ENCODE measurements at regions not wholly inside any gene's neighbourhood (a gene's known extent, or its start where the extent isn't known, plus 50 kb on each side); places are given as distances from the start of the nearest gene placed in this dataset.
A peak's percentile ranks its signal among the peaks of the same experiment; 100 is the strongest.
"Not testable (repeated sequence)": the region's sequence is repeated elsewhere in the genome, so short reads cannot be mapped to it uniquely, and the experiment has no call there.

- no peak overlapping the region for H3K27ac Mint-ChIP-seq
- DNase-seq (no peak), ATAC-seq (ENCODE audit: low read depth in 2 of 2) (no peak)
- H3K4me3 Mint-ChIP-seq: no peak overlapping the region
- H3K9me3 Mint-ChIP-seq: peaks cover 0 to 4% (median 0%) of the 10 kb centered on the region in 7 donors
- H3K36me3 Mint-ChIP-seq: no peaks in the 10 kb centered on the region
- H3K4me1 Mint-ChIP-seq: no peaks in the 10 kb centered on the region
- H3K27me3 Mint-ChIP-seq: no peaks in the 10 kb centered on the region
Observed at GRCh38 chr12:18857656-18858055, 119.7 kb downstream of the CAPZA3 start.

GRCh38 chr12:18859400-18859799, 121.5 kb downstream of the CAPZA3 start:
- Mint-ChIP-seq H3K36me3 (no peaks in the 10 kb centered on the region), H3K27me3 (no peaks in the 10 kb centered on the region), H3K27ac (no peak overlapping the region), H3K4me1 (no peaks in the 10 kb centered on the region), H3K4me3 (no peak overlapping the region), H3K9me3 (peaks cover 0 to 6% (median 0%) of the 10 kb centered on the region in 7 donors)
- DNase-seq: no peak
- no peak for ATAC-seq (ENCODE audit: low read depth in 2 of 2)

- H3K4me3 Mint-ChIP-seq: no peak overlapping the region
- H3K27ac Mint-ChIP-seq: no peak overlapping the region
- H3K9me3 Mint-ChIP-seq: peaks cover 0 to 6% (median 0%) of the 10 kb centered on the region in 7 donors
- no peak for ATAC-seq (ENCODE audit: low read depth in 2 of 2)
- no peak for DNase-seq
- no peaks in the 10 kb centered on the region for H3K4me1 Mint-ChIP-seq
- H3K36me3 Mint-ChIP-seq: no peaks in the 10 kb centered on the region
- no peaks in the 10 kb centered on the region for H3K27me3 Mint-ChIP-seq
Observed at GRCh38 chr12:18861287-18861858, 123.5 kb downstream of the CAPZA3 start.

GRCh38 chr12:18863769-18864500, 126.0 kb downstream of the CAPZA3 start:
- ATAC-seq (ENCODE audit: low read depth in 2 of 2): no peak
- H3K9me3 Mint-ChIP-seq: peaks cover 0 to 6% (median 0%) of the 10 kb centered on the region in 7 donors
- H3K36me3 Mint-ChIP-seq: no peaks in the 10 kb centered on the region
- DNase-seq: no peak
- no peak overlapping the region for H3K4me3 Mint-ChIP-seq
- H3K27ac Mint-ChIP-seq: no peak overlapping the region
- no peaks in the 10 kb centered on the region for H3K4me1 Mint-ChIP-seq
- no peaks in the 10 kb centered on the region for H3K27me3 Mint-ChIP-seq

- Mint-ChIP-seq H3K4me3 (no peak overlapping the region), H3K36me3 (no peaks in the 10 kb centered on the region), H3K9me3 (peaks cover 0 to 6% (median 0%) of the 10 kb centered on the region in 7 donors), H3K27ac (peak overlapping the region in 1 of 6 donors; percentile 24), H3K4me1 (no peaks in the 10 kb centered on the region), H3K27me3 (no peaks in the 10 kb centered on the region)
- ATAC-seq (ENCODE audit: low read depth in 2 of 2): no peak
- no peak for DNase-seq
Observed at GRCh38 chr12:18864900-18865561, 127.1 kb downstream of the CAPZA3 start.

GRCh38 chr12:18868717-18869116, 130.8 kb downstream of the CAPZA3 start:
- H3K36me3 Mint-ChIP-seq: no peaks in the 10 kb centered on the region
- no peaks in the 10 kb centered on the region for H3K27me3 Mint-ChIP-seq
- DNase-seq (no peak), ATAC-seq (ENCODE audit: low read depth in 2 of 2) (no peak)
- H3K4me3 Mint-ChIP-seq: no peak overlapping the region
- no peaks in the 10 kb centered on the region for H3K4me1 Mint-ChIP-seq
- no peak overlapping the region for H3K27ac Mint-ChIP-seq
- peaks cover 0 to 7% (median 0%) of the 10 kb centered on the region in 7 donors for H3K9me3 Mint-ChIP-seq

- no peak for DNase-seq
- Mint-ChIP-seq H3K27me3 (no peaks in the 10 kb centered on the region), H3K4me1 (no peaks in the 10 kb centered on the region), H3K9me3 (peaks cover 0 to 7% (median 0%) of the 10 kb centered on the region in 7 donors), H3K27ac (no peak overlapping the region), H3K36me3 (no peaks in the 10 kb centered on the region), H3K4me3 (peak overlapping the region in 1 of 8 donors; percentile 16)
- no peak for ATAC-seq (ENCODE audit: low read depth in 2 of 2)
Observed at GRCh38 chr12:18872770-18873169, 134.9 kb downstream of the CAPZA3 start.

- Mint-ChIP-seq H3K9me3 (peaks cover 0 to 6% (median 0%) of the 10 kb centered on the region in 7 donors), H3K36me3 (no peaks in the 10 kb centered on the region), H3K27me3 (no peaks in the 10 kb centered on the region), H3K4me3 (no peak overlapping the region), H3K4me1 (no peaks in the 10 kb centered on the region), H3K27ac (no peak overlapping the region)
- ATAC-seq (ENCODE audit: low read depth in 2 of 2) (no peak), DNase-seq (no peak)
Observed at GRCh38 chr12:18878676-18879180, 140.8 kb downstream of the CAPZA3 start.

GRCh38 chr12:18882690-18883089, 144.8 kb downstream of the CAPZA3 start:
- Mint-ChIP-seq H3K9me3 (peaks cover 0 to 6% (median 0%) of the 10 kb centered on the region in 7 donors), H3K27me3 (no peaks in the 10 kb centered on the region), H3K4me3 (no peak overlapping the region), H3K27ac (no peak overlapping the region), H3K36me3 (no peaks in the 10 kb centered on the region), H3K4me1 (no peaks in the 10 kb centered on the region)
- ATAC-seq (ENCODE audit: low read depth in 2 of 2) (no peak), DNase-seq (no peak)

- Mint-ChIP-seq H3K27ac (no peak overlapping the region), H3K36me3 (no peaks in the 10 kb centered on the region), H3K4me3 (no peak overlapping the region), H3K27me3 (no peaks in the 10 kb centered on the region), H3K4me1 (no peaks in the 10 kb centered on the region), H3K9me3 (peaks cover 0 to 15% (median 3%) of the 10 kb centered on the region in 7 donors)
- no peak for ATAC-seq (ENCODE audit: low read depth in 2 of 2)
- no peak for DNase-seq
Observed at GRCh38 chr12:18886962-18887361, 149.0 kb downstream of the CAPZA3 start.

GRCh38 chr12:18887368-18887767, 149.4 kb downstream of the CAPZA3 start:
- no peaks in the 10 kb centered on the region for H3K27me3 Mint-ChIP-seq
- no peak for ATAC-seq (ENCODE audit: low read depth in 2 of 2)
- no peak overlapping the region for H3K4me3 Mint-ChIP-seq
- no peaks in the 10 kb centered on the region for H3K36me3 Mint-ChIP-seq
- H3K27ac Mint-ChIP-seq: no peak overlapping the region
- H3K9me3 Mint-ChIP-seq: peaks cover 0 to 16% (median 4%) of the 10 kb centered on the region in 7 donors
- DNase-seq: no peak
- no peaks in the 10 kb centered on the region for H3K4me1 Mint-ChIP-seq

- H3K9me3 Mint-ChIP-seq: peaks cover 0 to 15% (median 4%) of the 10 kb centered on the region in 7 donors
- no peaks in the 10 kb centered on the region for H3K4me1 Mint-ChIP-seq
- H3K27me3 Mint-ChIP-seq: no peaks in the 10 kb centered on the region
- H3K4me3 Mint-ChIP-seq: no peak overlapping the region
- no peak for DNase-seq
- H3K36me3 Mint-ChIP-seq: no peaks in the 10 kb centered on the region
- ATAC-seq (ENCODE audit: low read depth in 2 of 2): no peak
- H3K27ac Mint-ChIP-seq: no peak overlapping the region
Observed at GRCh38 chr12:18888047-18888446, 150.1 kb downstream of the CAPZA3 start.

GRCh38 chr12:18890621-18891020, 152.7 kb downstream of the CAPZA3 start:
- not testable (repeated sequence) for DNase-seq; ATAC-seq (ENCODE audit: low read depth in 2 of 2); H3K4me3 Mint-ChIP-seq; H3K4me1 Mint-ChIP-seq; H3K27me3 Mint-ChIP-seq; H3K36me3 Mint-ChIP-seq; H3K27ac Mint-ChIP-seq
- H3K9me3 Mint-ChIP-seq: peaks cover 0 to 23% (median 11%) of the 10 kb centered on the region in 7 donors

GRCh38 chr12:18895540-18895939, 157.6 kb downstream of the CAPZA3 start:
- no peak for ATAC-seq (ENCODE audit: low read depth in 2 of 2)
- Mint-ChIP-seq H3K4me3 (no peak overlapping the region), H3K36me3 (no peaks in the 10 kb centered on the region), H3K27me3 (no peaks in the 10 kb centered on the region), H3K9me3 (peaks cover 0 to 18% (median 14%) of the 10 kb centered on the region in 7 donors), H3K27ac (no peak overlapping the region), H3K4me1 (no peaks in the 10 kb centered on the region)
- DNase-seq: no peak

All from naive B cell (primary cell).